ENCODE measurements at regions not wholly inside any gene's neighbourhood (a gene's known extent, or its start where the extent isn't known, plus 50 kb on each side); places are given as distances from the start of the nearest gene placed in this dataset.

- no peak for TF ChIP-seq CTCF (IDR thresholded peaks at IDR 0.05)
Observed at GRCh38 chr5:117020999-117021398, 446.4 kb upstream of the SEMA6A start.

GRCh38 chr5:117013280-117013877, 438.8 kb upstream of the SEMA6A start:
- no peak overlapping the region for H3K4me3 Mint-ChIP-seq
- H3K27ac Mint-ChIP-seq: no peak overlapping the region
- H3K36me3 Mint-ChIP-seq (ENCODE audit: low read depth): no peaks in the 10 kb centered on the region
- H3K9me3 Mint-ChIP-seq: peaks cover 58% of the 10 kb centered on the region
- no peak for TF ChIP-seq CTCF (IDR thresholded peaks at IDR 0.05)
- H3K27me3 Mint-ChIP-seq (ENCODE audit: insufficient read depth): no peaks in the 10 kb centered on the region
- DNase-seq: no peak
- no peaks in the 10 kb centered on the region for H3K4me1 Mint-ChIP-seq (ENCODE audit: low read depth)

More at GRCh38 chr5:117020999-117021398, 446.4 kb upstream of the SEMA6A start:
- no peaks in the 10 kb centered on the region for H3K27me3 Mint-ChIP-seq (ENCODE audit: insufficient read depth)
- H3K27ac Mint-ChIP-seq: no peak overlapping the region
- H3K4me1 Mint-ChIP-seq (ENCODE audit: low read depth): no peaks in the 10 kb centered on the region
- H3K36me3 Mint-ChIP-seq (ENCODE audit: low read depth): no peaks in the 10 kb centered on the region
- H3K9me3 Mint-ChIP-seq: peaks cover 10% of the 10 kb centered on the region; the same call in 1 of the 2 replicates
- H3K4me3 Mint-ChIP-seq: no peak overlapping the region
- no peak for DNase-seq

GRCh38 chr5:117010574-117010973, 436.0 kb upstream of the SEMA6A start:
- Mint-ChIP-seq H3K27me3 (ENCODE audit: insufficient read depth) (no peaks in the 10 kb centered on the region), H3K36me3 (ENCODE audit: low read depth) (no peaks in the 10 kb centered on the region), H3K4me1 (ENCODE audit: low read depth) (no peaks in the 10 kb centered on the region), H3K4me3 (no peak overlapping the region), H3K9me3 (peaks cover 78% of the 10 kb centered on the region), H3K27ac (no peak overlapping the region)
- no peak for DNase-seq
- no peak for TF ChIP-seq CTCF (IDR thresholded peaks at IDR 0.05)

GRCh38 chr5:116998024-116998423, 423.4 kb upstream of the SEMA6A start:
- no peak for DNase-seq
- H3K36me3 Mint-ChIP-seq (ENCODE audit: low read depth): no peaks in the 10 kb centered on the region
- H3K9me3 Mint-ChIP-seq: peaks cover 19% of the 10 kb centered on the region
- no peaks in the 10 kb centered on the region for H3K4me1 Mint-ChIP-seq (ENCODE audit: low read depth)
- no peaks in the 10 kb centered on the region; the same call in 1 of the 2 replicates for H3K27me3 Mint-ChIP-seq (ENCODE audit: insufficient read depth)
- H3K27ac Mint-ChIP-seq: no peak overlapping the region
- H3K4me3 Mint-ChIP-seq: no peak overlapping the region
- TF ChIP-seq CTCF (IDR thresholded peaks at IDR 0.05): no peak

GRCh38 chr5:116992681-116993080, 418.1 kb upstream of the SEMA6A start:
- Mint-ChIP-seq H3K4me1 (ENCODE audit: low read depth) (no peaks in the 10 kb centered on the region), H3K27me3 (ENCODE audit: insufficient read depth) (no peaks in the 10 kb centered on the region; the same call in 1 of the 2 replicates), H3K9me3 (peaks cover 17% of the 10 kb centered on the region), H3K36me3 (ENCODE audit: low read depth) (no peaks in the 10 kb centered on the region), H3K4me3 (no peak overlapping the region), H3K27ac (no peak overlapping the region)
- no peak for DNase-seq
- no peak for TF ChIP-seq CTCF (IDR thresholded peaks at IDR 0.05)

All from HFFc6 (cell line).